Common myeloid progenitor, CD34-positive (primary cell): ENCODE measurements at regions not wholly inside any gene's neighbourhood (a gene's known extent, or its start where the extent isn't known, plus 50 kb on each side); places are given as distances from the start of the nearest gene placed in this dataset.
A peak's percentile ranks its signal among the peaks of the same experiment; 100 is the strongest.

ENCODE experiments used
- CTCF ChIA-PET: fragments of 350-600 bp; sonication (Branson Sonifier 250); formaldehyde crosslinking; loops from one replicate; lab custom pipeline; 2021; ENCODE audit warnings: antibody characterized with exemption; lab: Charles Lee
- POLR2A ChIA-PET: fragments of 350-600 bp; sonication (Branson Sonifier 250); formaldehyde crosslinking; loops from one replicate; lab custom pipeline; 2021; ENCODE audit warnings: antibody characterized with exemption; lab: Charles Lee
- DNase-seq, 3 donors: peaks; one replicate each; pipeline versions ENCODE4 v3.0.0 to v3.0.0-alpha.2; 2013
- H3K27ac ChIP-seq, 2 experiments: 1 replicate in 1 of 2; 2 replicates in 1 of 2; pipeline ENCODE4 v1.7.0; 2013; ENCODE audit warnings: inconsistent platforms in 2 of 2, low read length in 2 of 2, mild to moderate bottlenecking in 2 of 2, low read depth in 1 of 2, moderate library complexity in 1 of 2; ENCODE audit not compliant: severe bottlenecking in 2 of 2, insufficient read depth in 1 of 2, poor library complexity in 1 of 2
- H3K27me3 ChIP-seq, 5 experiments: replicated peaks in 2 of 5; 1 replicate in 3 of 5; 2 replicates in 2 of 5; pipeline versions ENCODE4 v1.6.1 to v1.7.0; 2013; ENCODE audit warnings: low read length in 4 of 5, mild to moderate bottlenecking in 2 of 5, moderate library complexity in 2 of 5, inconsistent platforms in 1 of 5; ENCODE audit not compliant: insufficient read depth in 5 of 5, control insufficient read depth in 4 of 5
- H3K36me3 ChIP-seq, 4 experiments: 1 replicate in 2 of 4; 2 replicates in 2 of 4; pipeline versions ENCODE4 v1.6.1 to v1.7.0; 2013; ENCODE audit warnings: low read length in 3 of 4, control low read depth in 1 of 4, mild to moderate bottlenecking in 1 of 4; ENCODE audit not compliant: control insufficient read depth in 4 of 4, insufficient read depth in 4 of 4
- H3K4me1 ChIP-seq, 4 experiments: 1 replicate in 3 of 4; 2 replicates in 1 of 4; pipeline versions ENCODE4 v1.6.1 to v1.7.1; 2013; ENCODE audit warnings: low read length in 3 of 4, mild to moderate bottlenecking in 3 of 4, control low read depth in 1 of 4, inconsistent platforms in 1 of 4, moderate library complexity in 1 of 4; ENCODE audit not compliant: control insufficient read depth in 4 of 4, insufficient read depth in 4 of 4; ENCODE audit errors: control extremely low read depth in 1 of 4
- H3K4me3 ChIP-seq, 7 experiments: 1 replicate in 4 of 7; 2 replicates in 3 of 7; pipeline versions ENCODE4 v1.5.1 to v1.7.0; 2013; ENCODE audit warnings: mild to moderate bottlenecking in 7 of 7, low read length in 6 of 7, moderate library complexity in 6 of 7, inconsistent platforms in 2 of 7, low read depth in 2 of 7, control low read depth in 1 of 7; ENCODE audit not compliant: insufficient read depth in 4 of 7, control insufficient read depth in 1 of 7; ENCODE audit errors: extremely low read depth in 1 of 7
- H3K9me3 ChIP-seq, 5 experiments: 1 replicate in 4 of 5; 2 replicates in 1 of 5; pipeline versions ENCODE4 v1.6.1 to v1.7.1; 2013; ENCODE audit warnings: low read length in 4 of 5, mild to moderate bottlenecking in 2 of 5, inconsistent platforms in 1 of 5, low read depth in 1 of 5, moderate library complexity in 1 of 5; ENCODE audit not compliant: control insufficient read depth in 4 of 5, insufficient read depth in 2 of 5; ENCODE audit errors: control extremely low read depth in 1 of 5
- WGBS: methylation state at CpG from one replicate; pipeline ENCODE4 v1.1.5; 2013; ENCODE audit not compliant: insufficient coverage; 5-methylcytosine and 5-hydroxymethylcytosine counted together

GRCh38 chr1:199907361-199907760, 120.1 kb upstream of the NR5A2 start:
- POLR2A ChIA-PET = no interaction called here
- peak in 1 of 3 donors; percentile 11 for DNase-seq
- Histone ChIP-seq H3K9me3 (peaks cover 0 to 2% (median 0%) of the 10 kb centered on the region in 5 experiments), H3K27me3 (no peaks in the 10 kb centered on the region), H3K4me3 (no peak overlapping the region), H3K36me3 (no peaks in the 10 kb centered on the region), H3K27ac (no peak overlapping the region), H3K4me1 (no peaks in the 10 kb centered on the region)
- WGBS = 100% methylated on average over 1 of the region's 2 CpGs
- CTCF ChIA-PET = interaction anchor here (0.9 kb wide), 1 partner anchor 12 kb away, joined by 3 read pairs; no protein-coding TSS in a partner anchor

DNA sequence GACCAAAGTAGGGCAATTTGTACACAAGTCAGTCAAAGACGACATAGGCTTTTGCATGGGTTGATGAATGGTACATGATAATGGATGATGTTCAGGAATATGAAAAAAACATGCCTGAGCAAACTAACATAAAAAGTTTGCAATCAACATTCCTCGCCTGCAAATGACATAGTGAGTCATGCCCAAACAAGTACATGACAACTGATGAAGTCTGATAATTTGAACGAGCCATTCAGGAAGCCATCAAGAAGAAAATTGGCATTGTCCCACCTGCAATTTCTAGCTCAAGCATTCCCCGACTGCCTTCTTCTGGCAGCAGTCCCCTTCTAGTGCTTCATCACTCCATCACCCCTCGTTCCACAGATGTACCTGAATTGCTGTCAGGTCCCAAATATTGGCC, 118.4 kb upstream of the NR5A2 start:
- H3K36me3 ChIP-seq = no peaks in the 10 kb centered on the region
- ChIA-PET CTCF (no interaction called here), POLR2A (no interaction called here)
- H3K4me3 ChIP-seq = no peak overlapping the region
- no peak overlapping the region for H3K27ac ChIP-seq
- H3K27me3 ChIP-seq = no peaks in the 10 kb centered on the region
- WGBS = 80% methylated on average over 4 of the region's 5 CpGs
- H3K4me1 ChIP-seq = no peaks in the 10 kb centered on the region
- peaks cover 0 to 2% (median 0%) of the 10 kb centered on the region in 5 experiments for H3K9me3 ChIP-seq
- DNase-seq = no peak

DNA sequence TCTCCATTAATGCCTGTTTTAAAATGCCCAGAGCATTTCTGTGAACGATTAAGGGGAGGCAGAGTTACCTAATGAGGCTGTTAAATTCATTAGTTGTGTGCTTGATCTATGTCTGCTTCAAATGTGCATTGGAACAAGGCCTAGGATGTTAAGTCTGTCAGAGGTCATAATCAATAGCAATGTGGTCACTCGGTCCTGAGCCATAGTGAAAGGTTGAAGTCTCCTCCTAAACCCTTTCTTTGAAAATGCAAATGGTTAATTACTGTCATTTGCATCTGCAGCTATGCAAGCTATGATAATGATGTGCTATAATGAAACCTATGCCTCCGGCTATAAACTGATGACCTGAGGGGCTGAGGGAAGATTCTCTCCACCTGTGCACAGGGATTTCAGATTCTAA, 114.2 kb upstream of the NR5A2 start:
- no peak for DNase-seq
- Histone ChIP-seq H3K4me1 (no peaks in the 10 kb centered on the region), H3K27me3 (no peaks in the 10 kb centered on the region), H3K9me3 (no peaks in the 10 kb centered on the region), H3K36me3 (no peaks in the 10 kb centered on the region), H3K4me3 (no peak overlapping the region), H3K27ac (no peak overlapping the region)
- POLR2A ChIA-PET = no interaction called here
- WGBS = 83% methylated on average over 2 of the region's 3 CpGs
- CTCF ChIA-PET = interaction anchor here (0.7 kb wide), 1 partner anchor 14 kb away, joined by 3 read pairs; no protein-coding TSS in a partner anchor

- no peaks in the 10 kb centered on the region for H3K27me3 ChIP-seq
- WGBS = 100% methylated on average over 3 of the region's 5 CpGs
- no peak for DNase-seq
- H3K36me3 ChIP-seq = no peaks in the 10 kb centered on the region
- POLR2A ChIA-PET = no interaction called here
- H3K4me3 ChIP-seq = no peak overlapping the region
- H3K27ac ChIP-seq = no peak overlapping the region
- no peaks in the 10 kb centered on the region for H3K9me3 ChIP-seq
- CTCF ChIA-PET = no interaction called here
- H3K4me1 ChIP-seq = no peaks in the 10 kb centered on the region
Observed at GRCh38 chr1:199914546-199914945, 113.0 kb upstream of the NR5A2 start.

DNA sequence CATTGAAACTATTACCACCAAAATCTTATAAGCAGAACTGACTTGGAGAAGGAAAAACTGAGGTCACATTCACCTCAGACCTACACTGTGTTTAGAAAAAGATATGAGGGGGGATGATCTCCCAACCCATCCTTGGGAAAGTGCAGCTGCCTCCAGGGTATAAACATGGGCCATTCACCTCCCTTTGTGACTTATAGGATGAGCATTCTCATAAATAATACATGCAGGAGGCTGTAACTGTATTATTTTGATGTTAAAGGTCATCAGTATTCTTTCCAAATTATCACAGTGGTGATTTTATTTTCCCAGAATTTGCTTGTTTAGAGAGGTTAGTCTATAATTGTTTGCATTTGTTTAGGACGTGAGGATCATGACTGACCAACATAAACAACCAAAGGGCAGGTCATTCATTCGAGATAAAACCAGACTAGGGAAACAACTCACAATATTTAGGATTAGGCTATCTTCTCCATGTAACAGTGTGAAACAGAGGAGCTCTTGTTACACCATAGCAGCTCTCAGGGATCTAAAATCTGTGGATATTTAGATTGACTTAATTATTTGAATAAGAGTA, 109.2 kb upstream of the NR5A2 start:
- H3K27me3 ChIP-seq = no peaks in the 10 kb centered on the region
- no peaks in the 10 kb centered on the region for H3K9me3 ChIP-seq
- DNase-seq = no peak
- POLR2A ChIA-PET = no interaction called here
- H3K4me3 ChIP-seq = no peak overlapping the region
- 100% methylated on average over 1 of the region's 2 CpGs for WGBS
- CTCF ChIA-PET = no interaction called here
- H3K27ac ChIP-seq = no peak overlapping the region
- H3K4me1 ChIP-seq = no peaks in the 10 kb centered on the region
- no peaks in the 10 kb centered on the region for H3K36me3 ChIP-seq

- H3K36me3 ChIP-seq = no peaks in the 10 kb centered on the region
Observed at GRCh38 chr1:199920635-199921034, 106.9 kb upstream of the NR5A2 start.

DNA sequence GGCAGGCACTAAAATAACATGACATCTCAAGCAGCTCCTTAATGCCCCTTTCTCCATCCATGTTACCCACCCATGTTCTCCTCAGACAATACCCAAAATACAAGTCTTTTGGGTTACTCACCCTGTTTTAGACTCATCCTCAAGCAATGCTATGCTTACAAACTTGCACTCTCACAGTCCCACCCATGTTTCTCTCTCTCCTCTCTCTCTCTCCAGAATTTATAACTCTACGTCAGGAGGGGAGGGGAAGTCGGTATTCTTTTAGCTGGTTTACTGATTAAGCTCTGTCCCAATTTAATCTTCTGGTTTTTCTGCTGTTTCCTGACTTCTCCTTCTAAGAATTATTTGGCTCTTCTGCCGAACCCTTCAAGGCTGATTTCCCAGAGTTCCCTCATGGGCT, 98.0 kb upstream of the NR5A2 start:
- ChIA-PET CTCF (no interaction called here), POLR2A (no interaction called here)
- peak in 2 of 3 donors; percentile 29 to 59 for DNase-seq
- Histone ChIP-seq H3K4me3 (no peak overlapping the region), H3K27me3 (no peaks in the 10 kb centered on the region), H3K36me3 (no peaks in the 10 kb centered on the region), H3K4me1 (peaks cover 0 to 6% (median 4%) of the 10 kb centered on the region in 4 experiments), H3K9me3 (no peaks in the 10 kb centered on the region), H3K27ac (peak overlapping the region in 1 of 2 experiments; percentile 5)
- no CpG with 5 or more reads among the region's 3 CpGs for WGBS

More at GRCh38 chr1:199920635-199921034, 106.9 kb upstream of the NR5A2 start:
- WGBS = no CpG with 5 or more reads among the region's 2 CpGs
- H3K4me3 ChIP-seq = no peak overlapping the region
- ChIA-PET POLR2A (no interaction called here), CTCF (no interaction called here)
- no peak for DNase-seq
- H3K27ac ChIP-seq = no peak overlapping the region
- no peaks in the 10 kb centered on the region for H3K27me3 ChIP-seq
- no peaks in the 10 kb centered on the region for H3K9me3 ChIP-seq
- no peaks in the 10 kb centered on the region for H3K4me1 ChIP-seq
